HEK293T (cell line): ENCODE measurements at regions not wholly inside any gene's neighbourhood (a gene's known extent, or its start where the extent isn't known, plus 50 kb on each side); places are given as distances from the start of the nearest gene placed in this dataset.

Experiments used
- BHLHE40 ChIP-seq: fragments of 450-650 bp; IDR thresholded peaks from 2 replicates; pipeline ENCODE4 v1.6.1; 2016; ENCODE audit warnings: mild to moderate bottlenecking, moderate library complexity, borderline replicate concordance
- NFRKB ChIP-seq: fragments of 450-650 bp; IDR thresholded peaks from 2 replicates; pipeline ENCODE4 v1.6.1; 2016; ENCODE audit warnings: mild to moderate bottlenecking, moderate library complexity
- SUZ12 ChIP-seq: fragments of 450-650 bp; IDR thresholded peaks from 2 replicates; pipeline ENCODE4 v1.6.1; 2016; ENCODE audit warnings: mild to moderate bottlenecking
- TARDBP ChIP-seq: fragments of 450-650 bp; IDR thresholded peaks from 2 replicates; pipeline ENCODE4 v1.6.1; 2016

DNA sequence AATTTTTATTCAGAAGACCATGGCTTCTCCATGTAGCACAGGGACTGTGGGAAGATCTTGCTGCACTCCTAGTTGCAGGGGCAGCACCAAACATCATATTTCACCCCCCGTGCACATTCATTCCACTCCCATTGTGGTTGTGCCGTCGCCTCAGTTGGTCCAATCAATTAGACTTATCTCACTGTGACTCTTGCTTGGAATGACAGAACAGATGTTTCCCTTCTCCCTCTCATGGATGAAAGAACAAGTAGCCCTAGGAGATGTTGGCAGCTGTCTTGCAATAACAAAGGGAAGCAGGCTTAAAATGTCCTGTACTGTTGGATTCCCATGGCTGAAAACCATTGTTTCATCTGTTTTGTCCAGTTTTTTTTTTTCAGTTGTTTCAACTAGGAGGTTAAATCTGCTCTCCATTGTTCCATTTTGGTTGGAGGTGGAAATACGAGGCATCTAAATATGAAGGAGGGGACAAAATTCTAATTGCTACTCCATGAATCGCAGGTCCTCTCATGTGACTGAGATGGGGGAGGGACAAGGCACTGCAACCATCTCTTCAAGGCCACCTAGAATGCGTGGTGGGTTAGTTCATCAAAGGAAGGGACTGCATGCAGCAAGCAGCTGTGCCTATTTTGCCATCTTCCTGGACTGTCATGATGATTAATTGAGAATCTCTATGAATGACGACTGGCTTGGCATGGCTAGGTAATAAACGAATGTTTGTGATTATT lies 214.4 kb downstream of the NSG2 start:
- TF ChIP-seq SUZ12 (no peak), BHLHE40 (no peak), TARDBP (no peak), NFRKB (no peak)
